MV-4-11 (cell line): ENCODE measurements at regions not wholly inside any gene's neighbourhood (a gene's known extent, or its start where the extent isn't known, plus 50 kb on each side); places are given as distances from the start of the nearest gene placed in this dataset.
"Not testable (repeated sequence)": the region's sequence is repeated elsewhere in the genome, so short reads cannot be mapped to it uniquely, and the experiment has no call there.

Experiments
- DNase-seq: peaks from one replicate; lab custom pipeline; 2025; lab: John Stamatoyannopoulos, UW

DNA sequence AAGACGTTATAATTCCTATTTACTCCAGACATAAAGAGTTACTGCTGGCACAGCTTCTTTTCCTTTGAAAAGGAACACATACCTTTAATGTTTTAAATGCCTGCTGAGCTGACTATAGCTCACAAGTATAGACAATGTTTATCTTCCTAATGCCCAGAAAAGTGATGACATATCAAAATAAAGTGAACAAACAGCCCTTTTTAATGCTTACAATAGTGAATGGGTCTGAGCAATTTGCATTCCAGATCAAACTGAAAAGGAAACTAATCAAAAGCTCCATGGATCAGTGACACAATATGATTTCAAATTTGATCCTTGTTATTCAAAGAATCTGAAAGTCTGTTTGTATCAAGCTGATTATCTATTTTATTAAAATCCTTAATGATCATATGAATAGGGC lies 233.6 kb upstream of the SEMA3E start:
- no peak for DNase-seq

DNA sequence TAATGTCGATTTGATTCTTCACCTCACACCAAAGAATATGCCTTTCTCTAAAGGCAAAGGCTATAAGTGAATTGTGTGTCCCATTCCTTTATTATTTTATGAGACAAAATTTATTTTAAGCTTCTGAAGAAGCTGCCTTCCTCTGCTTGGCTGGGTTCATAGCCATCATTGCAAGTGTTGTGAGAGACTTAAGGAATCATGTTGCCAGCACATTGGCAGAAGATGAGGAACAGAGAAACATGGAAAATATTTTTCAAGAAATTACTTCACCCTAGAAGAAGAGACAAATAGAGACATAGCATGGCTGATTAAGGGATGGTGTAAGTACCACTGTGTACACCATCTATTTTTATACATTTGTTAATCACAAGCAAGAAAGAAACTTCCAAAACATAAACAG lies 230.1 kb upstream of the SEMA3E start:
- DNase-seq = no peak

DNA sequence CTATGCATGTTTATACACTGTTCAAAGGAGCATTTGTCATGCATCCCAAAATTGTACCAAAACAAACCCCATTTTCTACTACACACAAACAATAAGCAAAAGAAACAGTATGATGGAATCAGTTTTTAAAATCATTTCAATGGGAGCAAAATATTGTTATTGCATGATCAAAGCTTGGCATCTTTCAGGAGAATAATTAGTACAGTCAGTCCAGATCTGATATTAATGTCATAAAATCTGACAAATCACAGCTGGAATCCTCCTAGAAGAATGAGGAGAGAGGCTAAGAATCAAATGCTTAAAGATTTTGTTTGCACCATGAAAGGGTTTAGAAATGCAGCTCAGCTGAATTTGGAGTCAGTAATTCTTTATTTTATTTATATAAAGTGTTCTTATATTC lies 229.7 kb upstream of the SEMA3E start:
- no peak for DNase-seq

DNA sequence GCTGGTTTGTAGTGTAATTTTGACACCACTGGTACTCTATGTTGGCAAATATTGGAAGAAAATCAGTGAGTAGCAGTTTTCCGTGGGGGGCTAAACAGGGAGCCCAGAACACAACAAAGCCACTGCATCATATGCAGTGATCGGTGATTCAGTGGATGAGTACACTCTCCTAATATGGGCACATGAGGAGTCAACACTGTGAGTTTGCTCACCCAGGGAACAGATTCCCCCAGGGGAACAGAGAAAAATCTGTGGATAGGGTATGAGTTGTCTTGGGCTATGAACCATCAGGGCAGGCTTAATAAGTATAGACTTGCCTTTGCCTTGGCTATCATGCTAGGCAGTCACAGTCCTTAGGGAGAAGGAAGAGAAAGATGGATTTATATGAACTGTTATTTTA lies 227.7 kb upstream of the SEMA3E start:
- DNase-seq = no peak

DNA sequence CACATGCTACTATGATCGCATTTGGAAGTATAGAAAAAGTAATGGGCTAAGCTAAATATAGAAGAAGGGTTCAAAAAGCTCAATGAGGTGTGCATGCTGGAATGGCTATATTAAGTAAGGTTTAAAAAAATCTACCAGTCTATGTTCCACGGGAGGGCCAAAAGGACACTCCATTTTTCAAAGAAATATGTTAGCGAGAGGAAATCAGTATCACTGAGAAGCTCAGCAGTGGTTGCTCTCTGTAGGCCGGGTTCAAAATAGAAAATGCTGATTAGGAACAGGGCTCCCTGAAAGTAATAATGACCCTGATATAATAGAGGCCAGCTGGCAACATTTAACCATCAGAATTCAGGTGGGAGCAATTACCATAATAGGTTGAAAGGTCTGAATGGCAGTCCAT lies 224.5 kb upstream of the SEMA3E start:
- no peak for DNase-seq

DNA sequence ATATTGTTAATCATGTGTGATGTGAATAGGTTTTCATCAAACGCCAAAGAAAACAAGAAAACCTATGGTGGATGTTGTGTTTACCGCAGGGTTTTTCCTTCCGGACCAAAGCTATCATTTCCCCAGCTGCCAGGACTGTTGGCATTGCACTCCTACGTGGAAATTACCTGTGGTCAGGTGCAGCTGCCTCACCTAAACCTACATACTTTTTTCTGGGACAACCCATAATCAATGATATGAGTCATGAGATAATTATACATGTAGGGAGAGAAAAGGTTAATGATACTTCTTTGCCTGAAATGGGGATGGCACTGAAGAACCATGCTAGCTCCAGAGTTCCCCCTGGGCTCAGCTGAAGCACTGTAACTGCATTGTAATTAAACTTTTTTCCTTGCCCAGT lies 223.6 kb upstream of the SEMA3E start:
- no peak for DNase-seq

DNA sequence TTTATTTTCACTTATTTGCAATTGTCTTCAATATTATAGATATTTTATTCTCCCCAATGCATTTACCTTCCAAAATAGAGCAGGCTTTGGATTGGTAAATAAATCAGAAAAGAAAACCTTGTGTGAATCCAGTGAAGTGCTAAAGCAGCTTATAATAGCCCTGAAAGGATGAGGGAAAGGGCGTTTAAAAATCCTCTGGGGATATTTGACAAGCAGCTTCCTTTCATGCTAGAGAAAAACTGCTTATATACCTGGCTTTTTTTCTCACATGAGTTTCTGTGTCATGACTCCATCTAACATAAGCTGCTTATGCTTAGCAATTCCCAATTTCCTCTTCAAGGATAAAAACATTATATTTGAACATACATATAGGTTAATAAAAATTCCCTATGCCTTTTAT lies 221.6 kb upstream of the SEMA3E start:
- no peak for DNase-seq

DNA sequence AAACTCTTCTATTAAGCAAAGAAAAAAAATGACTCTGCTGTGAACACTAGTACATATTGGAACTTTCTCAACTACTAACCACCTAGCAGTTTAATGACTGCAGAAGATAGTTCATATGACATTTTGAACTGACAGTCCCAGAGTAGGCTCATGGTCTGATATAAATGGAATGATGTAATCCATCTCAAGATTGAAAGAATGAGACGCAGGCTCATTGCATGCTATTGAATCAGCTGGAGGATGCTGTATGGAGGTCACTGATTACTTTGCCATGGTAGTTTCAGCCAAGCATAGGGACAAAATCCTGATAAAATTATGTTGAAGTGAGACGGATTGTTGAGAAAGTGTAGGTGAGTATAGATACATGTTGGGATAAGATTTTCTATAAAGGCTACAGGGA lies 217.6 kb upstream of the SEMA3E start:
- DNase-seq = no peak

DNA sequence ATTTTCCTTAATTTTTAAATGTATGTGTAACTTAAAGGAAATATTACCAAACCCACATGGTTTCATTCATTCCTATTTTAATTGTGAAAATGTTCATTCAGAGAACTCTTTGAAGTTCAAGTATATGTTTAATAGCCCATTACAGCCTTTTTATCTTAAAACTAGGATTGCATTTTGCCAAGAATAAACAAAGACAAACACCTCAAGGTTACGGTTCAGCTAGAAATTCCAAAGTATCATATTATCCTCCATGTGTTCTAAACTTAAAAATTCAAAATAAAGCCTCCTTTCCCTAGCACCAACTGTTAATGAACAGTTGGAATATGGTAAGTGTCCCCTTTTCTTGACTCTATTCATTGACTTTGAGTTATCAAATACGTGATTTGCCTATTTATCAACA lies 215.6 kb upstream of the SEMA3E start:
- no peak for DNase-seq

DNA sequence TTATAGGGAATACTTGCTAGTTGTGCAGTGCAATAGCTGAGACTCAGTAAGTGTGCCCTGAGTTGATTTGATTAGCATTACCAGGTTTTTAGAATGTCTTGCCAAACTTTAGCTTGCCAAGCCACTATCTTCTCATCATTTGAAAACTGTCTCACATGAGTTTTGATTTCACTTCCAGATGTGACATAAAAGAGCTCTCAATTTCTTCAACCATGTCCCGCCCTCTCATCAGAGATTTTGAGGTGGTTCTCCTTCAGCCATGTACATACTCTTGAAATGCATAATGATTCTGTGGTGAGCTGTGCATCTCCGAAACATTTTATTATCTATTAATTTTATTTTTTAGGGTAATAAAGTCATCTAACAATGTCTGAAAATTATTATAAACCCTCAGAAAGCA lies 215.0 kb upstream of the SEMA3E start:
- DNase-seq = no peak

DNA sequence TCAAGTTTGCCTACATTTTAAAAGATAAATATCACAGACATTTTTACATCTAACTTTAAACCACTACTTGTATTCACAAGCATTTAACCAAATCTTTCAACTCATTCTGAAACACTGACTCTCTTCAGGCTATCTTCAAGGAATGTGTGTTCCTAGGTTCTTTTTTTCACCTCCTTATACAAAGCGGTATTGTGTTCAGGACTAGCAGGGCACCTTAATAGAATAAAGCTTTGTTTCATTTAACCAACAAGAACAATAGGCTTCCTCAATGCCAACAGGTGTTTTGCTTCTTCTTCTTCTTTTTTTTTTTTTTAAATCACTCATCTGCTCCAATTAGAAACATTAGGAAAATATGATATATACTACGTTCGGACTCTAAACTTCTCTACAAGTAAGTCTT lies 212.9 kb upstream of the SEMA3E start:
- no peak for DNase-seq

DNA sequence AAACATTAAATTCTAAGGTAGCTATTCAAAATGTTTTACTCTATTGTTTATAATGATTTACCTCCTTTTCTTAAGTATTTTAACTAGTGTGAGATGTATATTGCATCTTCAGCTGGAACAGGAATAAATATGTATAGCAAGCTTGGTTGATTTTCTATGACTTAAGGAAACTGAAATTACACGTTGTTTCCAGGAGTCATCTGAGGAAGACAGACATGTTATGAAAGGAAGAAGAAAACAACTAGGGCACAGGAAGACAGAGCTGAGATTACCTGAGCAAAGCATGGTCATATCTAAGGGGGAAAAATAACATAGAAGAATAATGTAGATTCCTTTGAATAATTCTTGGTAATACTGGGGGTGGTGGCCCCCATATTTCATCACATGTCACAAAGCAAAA lies 210.9 kb upstream of the SEMA3E start:
- DNase-seq = no peak

DNA sequence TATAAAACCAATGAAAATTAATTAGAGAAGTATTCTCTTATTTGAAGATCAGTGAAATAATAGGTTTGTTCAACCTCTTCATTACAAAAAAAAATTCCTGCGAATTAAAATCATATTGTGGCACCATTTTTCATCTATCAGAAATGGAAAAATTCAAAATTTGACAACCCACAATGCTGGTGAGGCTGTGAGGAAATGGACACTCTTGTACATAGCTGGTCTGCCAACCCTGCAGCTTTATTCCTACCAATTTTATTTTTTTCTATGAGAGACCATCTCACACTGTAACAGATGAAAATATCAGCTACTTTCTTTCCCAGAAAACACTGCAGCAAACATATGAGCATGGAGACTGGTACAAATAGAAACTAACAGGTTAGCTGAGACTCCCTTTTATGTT lies 208.8 kb upstream of the SEMA3E start:
- DNase-seq = no peak

DNA sequence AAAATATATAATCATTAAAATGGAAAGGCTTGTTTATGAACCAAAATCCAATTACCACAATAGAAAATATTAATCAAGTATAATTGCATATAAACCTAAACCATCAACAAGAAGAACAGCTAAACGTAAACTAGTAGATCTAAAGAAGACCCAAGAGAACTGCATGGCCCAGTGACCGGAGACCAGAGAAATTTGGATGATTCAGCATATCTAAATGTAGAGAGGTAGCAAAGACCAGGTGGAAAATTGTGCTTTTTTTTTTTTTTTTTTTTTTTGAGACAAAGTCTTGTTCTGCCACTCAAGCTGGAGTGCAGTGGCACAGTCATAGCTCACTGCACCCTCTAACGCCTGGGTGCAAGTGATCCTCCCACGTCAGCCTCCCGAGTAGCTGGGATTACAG lies 207.2 kb upstream of the SEMA3E start:
- no peak for DNase-seq

DNA sequence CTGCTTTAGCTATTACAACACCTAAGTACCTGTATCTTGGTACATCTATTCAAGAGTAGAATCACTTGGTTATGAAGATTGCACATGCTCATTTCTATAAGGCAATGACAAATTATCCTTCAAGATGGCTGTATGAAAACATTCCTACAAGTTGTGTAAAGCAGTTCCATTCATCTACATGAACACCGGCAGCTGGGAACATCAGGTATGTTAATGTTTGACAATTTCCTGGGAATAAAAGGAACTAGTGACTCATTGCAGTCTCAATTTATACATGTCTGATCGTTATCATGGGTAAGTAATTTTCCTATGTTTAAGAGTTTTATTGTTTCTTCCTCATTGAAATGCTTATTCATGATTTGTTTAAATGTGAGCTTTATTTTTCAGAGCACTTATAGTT lies 203.2 kb upstream of the SEMA3E start:
- DNase-seq = no peak

DNA sequence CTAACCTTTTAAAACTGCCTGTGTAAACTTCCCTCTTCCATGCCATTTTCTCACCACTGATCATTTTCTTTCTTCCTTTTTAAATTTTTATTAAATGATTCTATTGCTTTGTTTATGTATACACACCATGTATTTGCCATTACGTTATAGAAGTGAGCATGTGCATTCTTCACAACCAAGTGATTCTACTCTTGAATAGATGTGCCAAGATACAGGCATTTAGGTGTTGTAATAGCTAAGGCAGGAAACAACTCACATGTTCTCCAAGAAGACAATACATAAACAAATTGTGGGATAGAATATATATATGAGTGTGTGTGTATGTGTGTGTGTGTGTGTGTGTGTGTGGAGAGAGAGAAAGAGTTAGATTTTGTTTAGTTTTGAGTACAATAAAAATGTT lies 202.6 kb upstream of the SEMA3E start:
- no peak for DNase-seq

DNA sequence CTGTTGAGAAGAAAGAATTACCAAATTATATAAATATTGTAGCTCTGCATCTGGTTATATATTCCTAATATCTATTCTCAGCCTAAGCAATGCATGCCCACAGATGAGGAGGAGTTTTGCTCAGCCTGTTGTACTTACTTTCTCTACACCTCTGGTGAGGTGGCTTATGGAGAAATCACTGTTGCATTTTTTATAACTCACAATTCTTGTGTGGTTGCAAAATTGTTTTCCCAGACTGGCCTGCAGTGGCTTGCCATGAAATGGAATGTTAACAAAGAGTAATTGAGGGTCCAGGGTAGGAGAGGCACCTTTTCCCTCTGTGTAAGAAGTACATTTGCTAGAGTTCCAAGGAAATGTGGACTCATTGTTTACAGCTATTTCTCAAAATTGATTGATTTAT lies 202.0 kb upstream of the SEMA3E start:
- DNase-seq = no peak

DNA sequence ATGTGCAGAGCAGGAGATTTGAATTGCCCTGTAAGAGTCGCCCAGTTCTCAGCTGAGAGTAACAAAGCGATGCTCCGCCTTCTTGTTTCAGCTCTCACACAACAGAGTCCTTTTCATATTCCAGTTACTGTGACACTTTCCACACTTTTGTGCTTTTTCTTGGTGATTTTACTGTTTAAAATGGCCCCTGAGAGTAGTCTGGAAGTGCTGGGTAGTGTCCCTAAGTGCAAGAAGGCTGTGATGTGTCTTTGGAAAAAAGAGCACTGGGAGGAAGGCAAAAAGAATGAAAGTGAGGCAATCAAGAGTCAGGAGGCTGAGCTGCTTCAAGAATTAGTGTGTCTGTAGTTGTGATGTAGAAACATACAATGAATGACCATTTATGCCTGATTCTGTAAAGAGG lies 201.2 kb upstream of the SEMA3E start:
- DNase-seq = no peak

DNA sequence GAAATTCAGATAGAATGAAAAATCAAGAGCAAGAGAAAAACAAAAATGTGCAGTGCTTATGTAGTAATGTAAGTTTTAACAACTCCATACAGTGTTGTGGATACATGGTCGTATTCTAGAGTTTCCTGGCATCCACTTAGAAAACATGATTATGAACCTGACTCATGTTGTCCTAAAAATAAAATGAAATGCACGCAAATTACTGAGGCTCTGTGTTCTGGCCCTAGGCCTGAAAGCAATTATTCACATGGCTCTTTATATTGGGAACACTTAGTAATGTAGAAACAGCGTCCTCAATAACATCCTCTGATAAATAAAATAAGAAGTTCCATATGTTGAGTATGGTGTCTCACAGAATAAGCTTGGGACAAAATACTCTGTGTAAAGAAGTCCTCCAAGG lies 200.2 kb upstream of the SEMA3E start:
- DNase-seq = no peak

DNA sequence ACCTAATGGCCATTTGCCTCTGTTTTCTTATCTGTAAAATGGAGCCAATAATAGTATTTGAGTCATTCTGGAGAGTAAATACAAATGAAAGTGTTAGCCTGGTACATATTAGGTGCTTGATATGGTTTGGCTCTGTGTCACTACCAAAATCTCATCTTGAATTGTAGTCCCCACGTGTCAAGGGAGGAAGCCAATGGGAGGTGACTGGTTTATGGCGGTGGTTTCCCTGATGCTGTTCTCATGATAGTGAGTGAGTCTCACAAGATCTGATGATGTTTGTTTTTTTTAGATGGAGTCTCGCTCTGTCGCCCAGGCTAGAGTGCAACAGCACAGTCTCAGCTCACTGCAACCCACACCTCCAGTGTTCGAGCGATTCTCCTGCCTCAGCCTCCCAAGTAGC lies 194.0 kb upstream of the SEMA3E start:
- no peak for DNase-seq

DNA sequence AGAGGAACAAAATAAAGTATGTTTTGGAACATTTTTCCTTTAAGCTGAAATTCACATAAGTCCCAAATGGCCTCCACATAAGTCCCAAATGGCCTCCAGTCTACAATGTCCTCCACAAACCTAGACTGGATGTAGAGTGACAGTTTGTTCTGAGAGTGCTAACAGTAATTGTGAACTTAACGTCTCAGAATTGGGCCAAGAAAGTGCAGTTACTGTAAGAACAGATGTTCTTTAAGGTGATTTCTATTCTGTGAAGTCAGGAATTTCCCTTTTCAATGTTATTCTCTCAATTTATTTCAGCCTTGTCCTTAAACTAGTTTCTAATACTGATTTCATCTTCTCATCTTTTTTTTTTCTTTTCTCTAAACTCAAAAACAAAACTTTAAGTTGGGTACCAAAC lies 188.7 kb upstream of the SEMA3E start:
- DNase-seq = no peak

DNA sequence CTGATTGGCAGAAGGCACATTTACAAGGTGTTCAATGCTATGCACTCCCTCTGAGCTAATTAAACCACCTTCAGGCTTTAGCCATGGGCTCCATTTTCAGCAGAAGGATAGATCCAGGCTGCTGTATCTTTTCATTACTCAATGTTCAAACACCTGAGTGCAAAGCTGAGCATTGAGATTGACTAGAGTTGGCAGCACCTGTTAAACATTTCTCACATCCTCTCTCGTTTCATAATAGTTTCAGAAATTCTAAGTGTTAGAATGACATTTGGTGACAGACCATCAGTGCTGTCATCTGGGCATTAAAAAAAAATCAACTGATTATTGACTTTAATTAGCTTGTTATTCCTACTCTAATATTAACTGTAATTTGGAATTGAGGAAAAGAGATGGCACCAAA lies 187.1 kb upstream of the SEMA3E start:
- no peak for DNase-seq

DNA sequence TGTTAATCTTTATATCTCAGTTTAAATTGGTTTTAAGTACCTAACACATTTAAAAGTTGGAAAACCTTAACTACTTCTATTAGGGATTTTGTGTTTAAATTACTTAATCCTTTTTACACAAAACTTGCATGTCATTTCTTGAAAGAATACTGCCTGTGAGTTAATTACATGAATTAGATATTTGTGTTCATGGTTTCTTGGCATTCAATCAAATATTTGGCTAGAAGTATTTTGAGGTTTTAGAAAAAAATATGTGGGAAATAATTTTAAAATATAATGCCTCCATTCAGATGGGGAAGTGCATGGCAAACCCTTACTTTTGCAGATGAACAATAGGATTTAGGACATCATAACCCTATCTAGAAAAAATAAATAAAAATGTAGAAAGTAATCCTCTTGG lies 186.5 kb upstream of the SEMA3E start:
- no peak for DNase-seq

DNA sequence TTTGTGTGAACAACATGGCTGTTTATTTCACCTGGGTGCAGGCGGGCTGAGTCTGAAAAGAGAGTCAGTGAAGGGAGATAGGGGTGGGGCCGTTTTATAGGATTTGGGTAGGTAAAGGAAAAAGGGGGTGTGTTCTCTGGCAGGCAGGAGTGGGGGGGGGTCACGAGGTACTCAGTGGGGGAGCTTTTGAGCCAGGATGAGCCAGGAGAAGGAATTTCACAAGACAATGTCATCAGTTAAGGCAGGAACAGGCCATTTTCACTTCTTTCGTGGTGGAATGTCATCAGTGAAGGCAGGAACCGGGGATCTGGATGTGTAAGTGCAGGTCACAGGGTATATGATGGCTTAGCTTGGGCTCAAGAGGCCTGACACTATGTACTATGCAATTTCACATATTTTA lies 184.8 kb upstream of the SEMA3E start:
- DNase-seq = not testable (repeated sequence)

DNA sequence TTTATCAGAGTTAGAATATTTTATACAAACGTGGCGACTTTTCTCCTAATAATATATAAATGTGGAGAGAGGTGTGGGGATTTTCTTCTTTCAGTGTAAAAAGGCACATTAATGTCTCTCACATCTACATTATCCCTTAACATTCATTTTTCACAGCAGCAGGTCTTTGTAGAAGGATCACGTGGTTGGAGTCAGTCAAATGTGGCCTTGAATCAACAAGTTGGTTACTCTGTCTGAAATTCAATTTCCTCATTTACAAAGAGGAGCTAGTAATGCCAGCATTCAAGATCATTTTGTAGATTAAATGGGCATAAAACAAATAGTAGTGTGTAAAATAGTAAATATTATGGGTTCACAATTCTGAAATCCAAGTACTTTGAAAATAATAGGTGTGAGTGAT lies 183.1 kb upstream of the SEMA3E start:
- DNase-seq = no peak

DNA sequence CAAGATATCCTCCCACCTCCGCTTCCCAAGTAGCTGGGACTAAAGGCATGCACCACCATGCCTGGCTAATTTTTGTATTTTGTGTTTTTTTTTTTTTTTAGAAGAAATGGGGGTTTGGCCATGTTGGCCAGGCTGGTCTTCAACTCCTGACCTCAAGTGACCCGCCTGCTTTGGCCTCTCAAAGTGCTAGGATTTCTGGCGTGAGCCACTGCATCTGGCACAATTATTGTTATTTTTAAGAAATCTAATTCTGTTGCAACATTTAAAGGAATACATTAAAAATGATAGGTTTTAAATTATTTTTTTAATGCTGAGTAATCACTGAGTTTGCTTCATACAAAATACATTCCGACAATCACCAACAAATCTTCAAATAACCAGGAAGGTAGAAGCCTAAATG lies 178.1 kb upstream of the SEMA3E start:
- no peak for DNase-seq
